ENCODE measurements at regions not wholly inside any gene's neighbourhood (a gene's known extent, or its start where the extent isn't known, plus 50 kb on each side); places are given as distances from the start of the nearest gene placed in this dataset.
"Not testable (repeated sequence)": the region's sequence is repeated elsewhere in the genome, so short reads cannot be mapped to it uniquely, and the experiment has no call there.

DNA sequence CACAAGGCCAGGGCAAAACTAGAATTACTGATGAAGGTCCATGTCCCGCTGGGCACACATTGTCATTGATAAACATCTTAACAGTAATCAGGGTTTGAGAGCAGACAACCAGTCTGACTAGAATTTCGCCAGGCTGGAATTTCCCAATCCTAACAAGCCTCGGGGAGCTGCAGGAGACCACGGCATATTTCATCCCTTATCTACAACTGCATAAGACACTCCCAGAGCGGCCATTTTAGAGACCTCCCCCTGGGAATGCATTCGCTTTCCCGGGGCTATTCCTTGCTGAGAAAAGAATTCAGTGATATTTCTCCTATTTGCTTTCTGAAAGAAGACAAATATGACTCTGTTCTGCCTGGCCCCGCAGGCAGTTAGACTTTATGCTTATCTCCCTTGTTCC is 611.3 kb upstream of the FAM98A start:
- H4K20me1 ChIP-seq (replicated peaks in 1 of 2; ENCODE audit: control insufficient read depth in 1 of 2, insufficient read depth in 2 of 2, low read length in 2 of 2); H2BK15ac ChIP-seq (ENCODE audit: low read length); H3K79me2 ChIP-seq (ENCODE audit: control insufficient read depth in 1 of 2, insufficient read depth in 2 of 2, low read length in 2 of 2); H3K4ac ChIP-seq (replicated peaks; ENCODE audit: insufficient read length, low read depth, low read length); H3K27ac ChIP-seq (ENCODE audit: low read depth, low read length); H3K4me3 ChIP-seq (ENCODE audit: extremely low read depth in 1 of 4, insufficient read depth in 2 of 4, low read depth in 3 of 4, low read length in 4 of 4); H3K56ac ChIP-seq (replicated peaks; ENCODE audit: insufficient read length, low read depth, low read length); FAIRE-seq; H3K23ac ChIP-seq (ENCODE audit: insufficient read length); H3K79me1 ChIP-seq (ENCODE audit: low read depth, low read length); H3K14ac ChIP-seq (ENCODE audit: insufficient read length); H4K91ac ChIP-seq (replicated peaks; ENCODE audit: insufficient read length, low read length); H3K36me3 ChIP-seq (ENCODE audit: control insufficient read depth in 2 of 4, insufficient read depth in 4 of 4, low read length in 3 of 4); H4K8ac ChIP-seq (ENCODE audit: extremely low read depth, insufficient read depth, low read length); H2BK20ac ChIP-seq (ENCODE audit: low read length); H2BK120ac ChIP-seq (replicated peaks; ENCODE audit: low read depth, low read length); H2BK5ac ChIP-seq (ENCODE audit: low read depth, low read length); H3K4me1 ChIP-seq (replicated peaks in 1 of 4; ENCODE audit: control insufficient read depth in 3 of 4, insufficient read depth in 4 of 4, low read length in 3 of 4); H2BK12ac ChIP-seq (ENCODE audit: low read depth, low read length); H3K23me2 ChIP-seq (ENCODE audit: low read depth, low read length); H2AK5ac ChIP-seq (ENCODE audit: low read depth, low read length); H3K9ac ChIP-seq (replicated peaks in 1 of 4; ENCODE audit: extremely low read depth in 1 of 4, low read depth in 3 of 4, low read length in 3 of 4); H4K5ac ChIP-seq (ENCODE audit: insufficient read length, low read depth, low read length); POLR2A ChIA-PET (ENCODE audit: partially characterized antibody); H3K18ac ChIP-seq (ENCODE audit: extremely low read depth, low read length); H3K4me2 ChIP-seq (ENCODE audit: insufficient read depth in 1 of 2, low read depth in 2 of 2, low read length in 2 of 2); H2AFZ ChIP-seq (ENCODE audit: low read length); CTCF ChIA-PET (ENCODE audit: partially characterized antibody); H3K27me3 ChIP-seq (replicated peaks in 1 of 4; ENCODE audit: control insufficient read depth in 3 of 4, extremely low read depth in 1 of 4, insufficient read depth in 3 of 4, low read length in 3 of 4): not testable (repeated sequence)
- peaks cover 8 to 18% of the 10 kb centered on the region in 2 experiments; a peak in 2 of 4 replicates for H3K9me3 ChIP-seq (ENCODE audit: insufficient read depth in 2 of 2, low read depth in 1 of 2, low read length in 1 of 2)
- peak in 1 of 2 experiments; percentile 95; a peak in 1 of 3 replicates for TF ChIP-seq EP300 (IDR thresholded peaks at IDR 0.05; ENCODE audit: borderline replicate concordance in 1 of 2, low read depth in 2 of 2, low read length in 2 of 2)
- peak in 1 of 2 experiments; percentile 50 for DNase-seq (ENCODE audit: low read depth in 1 of 2, low spot score in 2 of 2)
- 91% methylated on average over 8 of the region's 8 CpGs; no CpG with 5 or more reads in 1 of the 2 experiments for WGBS, 2 experiments (ENCODE audit: extremely low coverage in 1 of 2, insufficient coverage in 1 of 2, insufficient read length in 1 of 2, insufficient replicate concordance in 2 of 2, low coverage in 1 of 2, low lambda C conversion rate in 2 of 2, missing lambda C conversion rate in 1 of 2)

All from H1 (cell line).